HUES6 (cell line): ENCODE measurements at regions not wholly inside any gene's neighbourhood (a gene's known extent, or its start where the extent isn't known, plus 50 kb on each side); places are given as distances from the start of the nearest gene placed in this dataset.

Experiments used
- H3K27ac ChIP-seq: 2 replicates; pipeline ENCODE4 v1.7.0; 2013; ENCODE audit warnings: low read depth, mild to moderate bottlenecking, low read length, inconsistent platforms
- H3K27me3 ChIP-seq: 2 replicates; pipeline ENCODE4 v1.6.1; 2013; ENCODE audit warnings: low read length; ENCODE audit not compliant: control insufficient read depth, insufficient read depth
- H3K36me3 ChIP-seq: 2 replicates; pipeline ENCODE4 v1.6.1; 2013; ENCODE audit warnings: low read length; ENCODE audit not compliant: control insufficient read depth, insufficient read depth
- H3K4me1 ChIP-seq: 2 replicates; pipeline ENCODE4 v1.6.1; 2013; ENCODE audit warnings: low read length; ENCODE audit not compliant: control insufficient read depth, insufficient read depth
- H3K4me3 ChIP-seq: 2 replicates; pipeline ENCODE4 v1.5.1; 2013; ENCODE audit warnings: low read depth, low read length
- H3K9ac ChIP-seq: one replicate; pipeline ENCODE4 v1.6.1; 2013; ENCODE audit warnings: mild to moderate bottlenecking, low read length
- H3K9me3 ChIP-seq: 2 replicates; pipeline ENCODE4 v1.6.1; 2013; ENCODE audit warnings: low read depth, low read length; ENCODE audit not compliant: control insufficient read depth, insufficient read depth

- Histone ChIP-seq H3K27ac (no peak overlapping the region), H3K27me3 (0 out of 2 replicates have a peak, but pooled peaks cover 3% of the 10 kb centered on the region), H3K4me3 (no peak overlapping the region), H3K4me1 (no peaks in the 10 kb centered on the region), H3K9me3 (0 out of 2 replicates have a peak, but pooled peaks cover 4% of the 10 kb centered on the region), H3K36me3 (no peaks in the 10 kb centered on the region), H3K9ac (no peak overlapping the region)
Observed at GRCh38 chr10:124262234-124262865, 156.4 kb downstream of the OAT start.

DNA sequence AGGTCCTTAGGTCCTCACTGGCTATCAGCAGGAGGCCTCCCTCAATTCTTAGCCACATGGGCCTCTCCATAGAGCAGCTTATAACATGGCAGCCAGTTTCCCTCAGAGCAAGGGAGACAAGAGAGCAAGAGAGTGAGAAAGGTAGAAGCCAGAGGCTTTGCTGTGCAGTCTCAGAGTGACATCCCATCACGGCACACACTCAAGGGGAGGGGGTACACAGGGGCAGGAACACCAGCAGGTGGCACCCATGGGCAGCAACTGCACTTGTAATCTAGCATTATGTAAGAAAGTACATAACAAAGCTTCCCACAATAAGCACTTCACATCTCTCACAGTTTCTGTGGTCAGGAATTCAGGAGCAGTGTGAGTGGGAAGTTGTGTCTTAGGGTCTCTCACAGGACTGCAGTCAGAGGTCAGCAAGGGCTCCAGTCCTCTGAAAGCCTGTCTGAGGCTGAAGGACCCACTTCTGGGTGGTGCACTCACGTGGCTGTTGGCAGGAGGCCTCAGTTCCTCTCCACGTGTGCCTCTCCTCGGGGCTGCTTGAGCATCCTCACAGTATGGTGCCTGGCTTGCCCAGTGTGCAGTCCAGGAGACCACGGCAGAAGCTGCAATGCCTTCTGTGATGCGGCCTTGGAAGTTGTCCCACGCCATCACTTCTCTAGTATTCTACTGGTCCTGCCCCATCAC is 159.4 kb downstream of the OAT start:
- H3K9me3 ChIP-seq: peaks cover 14% of the 10 kb centered on the region; the same call in 1 of the 2 replicates
- no peaks in the 10 kb centered on the region for H3K36me3 ChIP-seq
- H3K27ac ChIP-seq: no peak overlapping the region
- 0 out of 2 replicates have a peak, but pooled peaks cover 3% of the 10 kb centered on the region for H3K27me3 ChIP-seq
- no peak overlapping the region for H3K9ac ChIP-seq
- H3K4me1 ChIP-seq: no peaks in the 10 kb centered on the region
- no peak overlapping the region for H3K4me3 ChIP-seq

- H3K4me1 ChIP-seq: no peaks in the 10 kb centered on the region
- no peaks in the 10 kb centered on the region for H3K27me3 ChIP-seq
- peaks cover 14% of the 10 kb centered on the region; the same call in 1 of the 2 replicates for H3K9me3 ChIP-seq
- no peaks in the 10 kb centered on the region for H3K36me3 ChIP-seq
- no peak overlapping the region for H3K9ac ChIP-seq
- no peak overlapping the region for H3K4me3 ChIP-seq
- no peak overlapping the region for H3K27ac ChIP-seq
Observed at GRCh38 chr10:124257781-124258180, 160.9 kb downstream of the OAT start.

DNA sequence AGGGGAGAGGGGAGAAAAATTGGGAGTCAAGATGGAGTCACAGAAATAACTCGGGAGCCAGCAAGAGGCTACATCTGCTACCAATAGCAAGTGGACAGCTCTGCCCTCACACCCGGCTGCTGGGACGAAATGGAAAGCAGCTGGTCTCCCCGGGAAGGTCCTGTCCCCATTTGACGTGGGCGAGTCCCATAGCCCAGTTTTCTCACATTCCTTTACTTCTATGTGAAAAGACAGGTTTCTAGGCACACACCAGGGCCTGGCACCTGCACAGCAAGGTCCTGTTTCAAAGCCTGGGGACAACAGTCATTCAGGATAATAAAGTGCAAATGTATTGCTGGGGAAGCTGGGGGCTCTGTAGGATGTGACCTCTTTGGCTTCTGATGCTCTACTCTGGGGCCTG is 162.6 kb downstream of the OAT start:
- H3K9me3 ChIP-seq: peaks cover 14% of the 10 kb centered on the region; the same call in 1 of the 2 replicates
- no peaks in the 10 kb centered on the region for H3K27me3 ChIP-seq
- no peaks in the 10 kb centered on the region for H3K4me1 ChIP-seq
- no peak overlapping the region for H3K27ac ChIP-seq
- no peak overlapping the region for H3K4me3 ChIP-seq
- H3K9ac ChIP-seq: no peak overlapping the region
- H3K36me3 ChIP-seq: no peaks in the 10 kb centered on the region

GRCh38 chr10:124255556-124255955 is 162.2 kb upstream of the CHST15 start:
- no peaks in the 10 kb centered on the region for H3K4me1 ChIP-seq
- H3K9ac ChIP-seq: no peak overlapping the region
- no peaks in the 10 kb centered on the region for H3K27me3 ChIP-seq
- H3K9me3 ChIP-seq: peaks cover 14% of the 10 kb centered on the region; the same call in 1 of the 2 replicates
- H3K36me3 ChIP-seq: no peaks in the 10 kb centered on the region
- no peak overlapping the region for H3K27ac ChIP-seq
- H3K4me3 ChIP-seq: no peak overlapping the region

GRCh38 chr10:124254490-124254889 is 161.1 kb upstream of the CHST15 start:
- Histone ChIP-seq H3K27me3 (no peaks in the 10 kb centered on the region), H3K9ac (no peak overlapping the region), H3K4me3 (no peak overlapping the region), H3K27ac (no peak overlapping the region), H3K9me3 (peaks cover 14% of the 10 kb centered on the region; the same call in 1 of the 2 replicates), H3K4me1 (no peaks in the 10 kb centered on the region), H3K36me3 (no peaks in the 10 kb centered on the region)

- Histone ChIP-seq H3K27ac (no peak overlapping the region), H3K36me3 (no peaks in the 10 kb centered on the region), H3K27me3 (no peaks in the 10 kb centered on the region), H3K4me3 (no peak overlapping the region), H3K9me3 (peaks cover 10% of the 10 kb centered on the region; the same call in 1 of the 2 replicates), H3K9ac (no peak overlapping the region), H3K4me1 (no peaks in the 10 kb centered on the region)
Observed at GRCh38 chr10:124253006-124253405, 159.6 kb upstream of the CHST15 start.

DNA sequence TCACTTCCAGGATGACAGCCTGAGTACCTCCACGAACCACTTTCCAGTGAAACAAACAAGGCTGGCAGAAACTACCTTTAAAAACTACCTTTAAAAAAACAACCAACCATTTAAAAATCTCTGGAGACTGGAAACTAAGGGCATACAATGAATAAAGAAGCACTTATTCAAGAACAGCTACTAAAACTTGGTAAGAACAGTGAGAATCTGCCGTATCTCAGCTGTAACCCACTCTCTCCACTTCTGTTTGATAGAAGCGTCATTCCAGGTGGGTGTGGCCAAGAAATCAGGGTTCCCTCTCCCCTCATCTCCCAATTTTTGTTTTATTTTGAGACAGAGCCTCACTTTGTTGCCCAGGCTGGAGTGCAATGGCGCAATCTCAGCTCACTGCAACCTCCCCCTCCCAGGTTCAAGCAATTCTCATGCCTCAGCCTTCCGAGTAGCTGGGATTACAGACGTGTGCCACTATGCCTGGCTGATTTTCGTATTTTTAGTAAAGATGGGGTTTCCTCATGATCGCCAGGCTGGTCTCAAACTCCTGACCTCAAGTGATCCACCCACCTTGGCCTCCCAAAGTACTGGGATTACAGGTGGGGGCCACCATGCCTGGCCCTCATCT is 158.8 kb upstream of the CHST15 start:
- H3K27ac ChIP-seq: no peak overlapping the region
- no peaks in the 10 kb centered on the region for H3K27me3 ChIP-seq

DNA sequence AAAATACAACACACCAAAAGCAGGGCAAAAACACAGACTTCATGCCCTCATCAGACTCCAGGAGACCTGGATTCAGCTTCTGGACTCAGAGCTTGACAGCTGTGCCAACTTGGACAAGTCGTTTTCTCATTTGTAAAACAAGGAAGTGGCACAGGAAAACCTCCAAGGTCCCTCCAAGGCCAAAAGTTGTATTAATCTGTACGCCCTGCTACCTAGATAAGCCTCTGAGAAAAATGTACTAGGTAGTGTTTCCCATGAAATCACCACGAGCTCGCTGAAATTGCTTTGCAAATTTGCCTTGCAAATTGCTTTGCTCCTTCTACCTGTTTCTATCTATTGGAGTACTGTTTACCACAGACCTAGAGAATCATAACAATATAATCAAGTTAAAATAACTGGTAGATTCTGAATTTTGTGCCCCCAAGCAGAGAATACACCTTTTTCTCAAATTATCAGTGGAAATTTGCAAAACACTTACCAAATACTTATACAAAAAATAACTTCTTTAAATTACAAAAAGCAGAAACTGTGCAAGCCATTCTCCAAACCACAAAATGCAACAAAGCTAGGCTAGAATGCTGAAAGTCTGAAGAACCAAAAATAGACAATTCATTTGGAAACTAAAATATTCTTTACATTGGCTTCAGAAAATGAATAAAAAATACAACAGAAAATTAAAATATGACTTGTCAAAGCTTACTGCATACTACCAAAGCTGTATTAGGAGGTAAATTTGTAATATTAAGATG is 158.1 kb upstream of the CHST15 start:
- H3K27me3 ChIP-seq: no peaks in the 10 kb centered on the region
- H3K36me3 ChIP-seq: no peaks in the 10 kb centered on the region
- H3K9ac ChIP-seq: no peak overlapping the region
- H3K9me3 ChIP-seq: peaks cover 10% of the 10 kb centered on the region; the same call in 1 of the 2 replicates
- H3K4me3 ChIP-seq: no peak overlapping the region
- no peaks in the 10 kb centered on the region for H3K4me1 ChIP-seq
- H3K27ac ChIP-seq: no peak overlapping the region

More for the DNA sequence above, 158.8 kb upstream of the CHST15 start:
- Histone ChIP-seq H3K9me3 (peaks cover 10% of the 10 kb centered on the region; the same call in 1 of the 2 replicates), H3K4me3 (no peak overlapping the region), H3K4me1 (no peaks in the 10 kb centered on the region), H3K9ac (no peak overlapping the region), H3K36me3 (no peaks in the 10 kb centered on the region)

- Histone ChIP-seq H3K4me3 (no peak overlapping the region), H3K36me3 (no peaks in the 10 kb centered on the region), H3K9me3 (peaks cover 9% of the 10 kb centered on the region; the same call in 1 of the 2 replicates), H3K9ac (no peak overlapping the region), H3K27me3 (no peaks in the 10 kb centered on the region), H3K27ac (no peak overlapping the region), H3K4me1 (no peaks in the 10 kb centered on the region)
Observed at GRCh38 chr10:124250506-124250905, 157.1 kb upstream of the CHST15 start.
